ENCODE measurements at regions not wholly inside any gene's neighbourhood (a gene's known extent, or its start where the extent isn't known, plus 50 kb on each side); places are given as distances from the start of the nearest gene placed in this dataset.
"Not testable (repeated sequence)": the region's sequence is repeated elsewhere in the genome, so short reads cannot be mapped to it uniquely, and the experiment has no call there.

GRCh38 chr5:39624890-39625289, 200.1 kb upstream of the DAB2 start:
- FAIRE-seq (no peak), DNase-seq (ENCODE audit: low spot score) (no peak)

DNA sequence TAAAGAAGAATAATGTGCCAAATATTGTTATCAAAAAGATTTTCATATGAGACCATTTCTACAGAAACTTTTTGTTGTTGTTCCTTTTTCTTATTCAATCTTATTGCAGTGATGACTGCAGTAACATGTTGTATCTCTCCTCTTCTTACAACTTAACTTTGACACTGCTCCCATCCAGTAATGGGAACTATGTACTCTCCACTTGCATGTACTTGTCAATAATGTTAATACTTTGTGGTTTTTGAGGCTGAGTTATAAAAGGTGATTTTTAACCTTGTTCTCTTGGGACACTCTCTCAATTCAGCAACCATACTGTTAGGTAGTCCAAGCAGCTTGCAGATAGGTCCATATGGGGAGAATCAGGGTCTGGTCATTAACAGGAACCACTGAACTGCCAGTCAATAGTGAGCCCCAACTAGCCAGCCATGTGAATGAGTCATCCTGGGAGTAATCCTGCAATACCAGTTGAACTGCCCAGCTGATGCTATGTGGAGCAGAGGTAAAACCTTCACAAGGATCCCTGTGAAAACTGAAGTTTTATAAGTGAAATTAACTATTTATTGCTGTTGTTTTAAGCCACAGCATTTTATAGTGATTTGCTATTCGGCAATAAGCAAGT, 199.6 kb upstream of the DAB2 start:
- FAIRE-seq: peak; percentile 93
- DNase-seq (ENCODE audit: low spot score): peak; percentile 62

DNA sequence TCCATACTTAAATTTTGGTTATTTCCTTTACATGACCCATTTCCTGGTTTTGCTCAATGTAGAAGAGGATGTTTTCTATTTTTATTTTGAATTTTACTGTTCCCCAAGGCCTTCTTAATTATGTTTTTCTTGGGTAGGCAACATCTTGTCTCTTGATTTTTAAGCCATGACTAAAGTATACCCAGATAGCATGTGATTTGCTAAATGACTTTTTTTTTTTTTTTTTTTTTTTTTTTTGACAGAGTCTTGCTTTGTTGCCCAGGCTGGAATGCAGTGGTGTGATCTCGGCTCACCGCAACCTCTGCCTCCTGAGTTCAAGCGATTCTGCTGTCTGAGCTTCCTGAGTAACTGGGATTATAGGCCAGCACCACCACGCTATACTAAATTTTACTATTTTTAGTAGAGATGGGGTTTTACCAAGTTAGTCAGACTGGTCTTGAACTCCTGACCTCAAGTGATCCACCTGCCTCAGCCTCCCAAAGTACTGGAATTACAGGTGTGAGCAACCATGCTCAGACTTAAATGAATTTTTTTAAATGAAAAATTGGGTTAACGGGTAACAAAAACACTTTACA, 198.6 kb upstream of the DAB2 start:
- FAIRE-seq: no peak

DNA sequence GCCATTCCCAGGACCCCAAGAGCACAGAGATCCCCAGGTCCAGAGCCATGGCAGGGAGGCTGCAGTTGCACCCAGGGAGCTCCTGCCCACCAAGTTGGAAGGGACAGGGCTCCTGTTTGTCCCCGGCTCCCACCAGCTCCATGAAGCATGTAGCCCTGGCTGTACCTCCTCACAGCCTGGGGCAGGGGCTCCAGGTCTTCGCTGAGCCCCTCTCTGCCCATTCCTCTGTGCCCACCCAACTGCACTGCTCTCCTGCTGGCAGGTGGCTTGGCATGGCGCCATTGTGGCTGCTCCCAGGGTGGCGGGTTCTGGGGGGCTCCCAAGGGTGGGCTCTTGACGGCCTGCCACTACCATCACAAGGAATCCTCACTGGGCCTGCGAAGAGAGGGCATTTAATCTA, 197.5 kb upstream of the DAB2 start:
- FAIRE-seq (no peak), DNase-seq (ENCODE audit: low spot score) (no peak)

More for the DNA sequence above, 198.6 kb upstream of the DAB2 start:
- DNase-seq (ENCODE audit: low spot score): peak; percentile 53

DNA sequence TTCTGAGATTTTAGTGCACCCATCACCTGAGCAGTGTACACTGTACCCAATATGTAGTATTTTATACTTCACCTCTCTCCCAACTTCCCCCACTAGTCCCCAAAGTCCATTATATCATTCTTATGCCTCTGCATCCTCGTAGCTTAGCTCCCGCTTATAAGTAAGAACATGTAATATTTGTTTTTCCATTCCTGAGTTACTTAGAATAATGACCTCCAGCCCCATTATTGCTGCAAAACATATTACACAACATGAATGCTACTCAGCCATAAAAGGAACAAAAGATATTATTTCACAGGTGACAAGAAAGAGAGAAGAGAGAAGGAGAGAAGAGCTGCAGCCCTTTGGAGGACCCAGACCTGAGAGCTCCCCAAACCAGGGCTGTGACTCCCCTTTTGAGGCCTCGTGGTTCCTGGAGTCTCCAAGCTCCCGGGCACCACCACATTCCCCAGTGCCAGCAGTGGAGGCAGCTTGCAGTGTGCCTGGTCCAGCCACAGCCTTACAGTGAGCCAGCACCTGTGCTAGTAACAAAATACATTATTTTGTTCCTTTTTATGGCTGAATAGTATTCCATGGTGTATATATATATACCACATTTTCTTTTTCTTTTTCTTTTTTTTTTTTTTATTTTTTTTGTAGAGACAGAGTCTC, 194.5 kb upstream of the DAB2 start:
- no peak for FAIRE-seq
- no peak for DNase-seq (ENCODE audit: low spot score)

- FAIRE-seq (no peak), DNase-seq (ENCODE audit: low spot score) (no peak)
Measured at GRCh38 chr5:39618391-39618790, 193.6 kb upstream of the DAB2 start.

- FAIRE-seq: no peak
- DNase-seq (ENCODE audit: low spot score): no peak
Measured at GRCh38 chr5:39616131-39616530, 191.4 kb upstream of the DAB2 start.

DNA sequence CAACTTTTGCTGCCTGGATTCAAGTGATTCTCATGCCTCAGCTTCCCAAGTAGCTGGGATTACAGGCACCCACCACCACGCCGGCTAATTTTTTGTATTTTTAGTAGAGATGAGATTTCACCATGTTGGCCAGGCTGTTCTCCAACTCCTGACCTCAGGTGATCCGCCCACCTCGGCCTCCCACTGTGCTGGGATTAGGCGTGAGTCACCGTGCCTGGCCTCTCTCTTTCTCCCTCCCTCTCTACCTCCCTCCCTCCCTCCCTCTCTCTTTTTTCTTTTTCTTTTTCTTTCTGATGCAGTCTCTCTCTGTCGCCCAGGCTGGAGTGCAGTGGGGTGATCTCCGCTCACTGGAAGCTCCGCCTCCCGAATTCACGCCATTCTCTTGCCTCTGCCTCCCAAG, 186.3 kb upstream of the DAB2 start:
- not testable (repeated sequence) for FAIRE-seq; DNase-seq (ENCODE audit: low spot score)

DNA sequence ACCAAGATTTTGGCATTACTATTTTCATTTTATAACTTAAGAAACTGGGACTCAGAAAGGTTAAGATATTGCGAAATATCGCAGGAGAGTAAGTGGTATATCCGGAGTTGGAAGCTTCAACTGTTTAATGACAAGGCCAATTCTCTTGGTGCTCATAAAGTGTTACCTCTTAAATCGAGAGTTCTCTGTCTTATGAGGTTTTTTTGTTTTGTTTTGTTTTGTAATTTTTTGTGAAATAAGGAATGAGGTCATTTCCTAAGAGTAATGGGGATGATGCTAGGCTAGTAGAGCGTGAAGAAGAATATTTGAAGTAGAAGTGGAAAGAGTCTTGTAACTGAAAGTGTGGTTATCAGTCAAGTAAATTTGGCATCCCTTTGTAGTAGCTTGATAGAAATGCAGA, 183.2 kb upstream of the DAB2 start:
- FAIRE-seq (peak; percentile 89), DNase-seq (ENCODE audit: low spot score) (peak; percentile 70)

- FAIRE-seq (no peak), DNase-seq (ENCODE audit: low spot score) (no peak)
Measured at GRCh38 chr5:39606591-39606990, 181.8 kb upstream of the DAB2 start.

- DNase-seq (ENCODE audit: low spot score): peak; percentile 53
- FAIRE-seq: peak; percentile 84
Measured at GRCh38 chr5:39605588-39606575, 181.1 kb upstream of the DAB2 start.

- FAIRE-seq (no peak), DNase-seq (ENCODE audit: low spot score) (no peak)
Measured at GRCh38 chr5:39605145-39605544, 180.4 kb upstream of the DAB2 start.

DNA sequence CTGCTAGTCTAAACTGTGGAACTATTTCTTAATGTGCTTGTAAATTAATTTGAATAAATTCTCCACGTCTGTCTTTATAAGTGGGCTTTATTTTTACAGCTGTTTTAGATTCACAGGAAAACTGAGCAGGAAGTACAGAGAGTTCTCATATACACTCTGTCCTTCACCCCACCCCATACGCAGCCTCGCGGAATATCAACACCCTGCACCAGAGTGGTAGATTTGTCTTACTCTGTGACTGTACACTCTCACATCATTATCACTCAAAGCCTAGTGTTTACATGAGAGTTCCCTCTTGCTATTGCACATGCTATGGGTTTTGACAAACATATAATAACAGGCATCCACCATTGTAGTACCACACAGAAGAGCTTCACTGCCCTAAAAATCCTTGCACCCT, 179.7 kb upstream of the DAB2 start:
- FAIRE-seq (no peak), DNase-seq (ENCODE audit: low spot score) (no peak)

DNA sequence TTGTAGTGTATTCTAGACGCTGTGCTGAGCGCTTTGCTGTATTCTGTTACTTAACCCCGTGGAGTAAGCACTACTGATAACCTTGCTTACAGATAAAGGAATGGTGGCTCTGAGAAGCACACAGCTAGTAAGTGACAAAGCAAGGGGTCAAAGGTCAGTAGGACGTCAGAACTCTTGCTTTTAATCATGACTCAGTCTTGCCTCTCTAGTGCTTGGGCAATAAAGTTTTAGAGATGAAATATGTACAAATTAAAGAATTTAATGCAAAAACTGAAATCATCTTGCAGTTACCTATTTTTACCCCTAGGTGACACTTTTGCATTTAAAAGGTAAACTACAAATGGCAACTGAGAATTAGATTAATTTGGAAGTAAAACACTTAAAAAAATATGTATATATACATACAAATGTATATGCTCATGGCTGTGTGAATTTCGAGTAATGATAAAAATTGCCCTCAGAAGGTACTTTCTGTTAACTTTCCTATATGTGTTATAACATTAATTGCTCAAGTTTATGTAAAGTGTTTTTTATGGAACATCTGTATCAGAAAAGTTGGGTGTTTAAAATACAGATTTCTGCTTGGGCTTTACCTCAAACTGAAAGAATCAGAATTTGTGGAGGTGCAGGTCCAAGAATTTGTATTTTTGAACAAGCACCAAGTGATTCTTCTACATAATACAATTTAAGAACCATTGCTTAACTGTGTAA, 175.1 kb upstream of the DAB2 start:
- peak; percentile 42 for DNase-seq (ENCODE audit: low spot score)
- peak; percentile 92 for FAIRE-seq

- FAIRE-seq (no peak), DNase-seq (ENCODE audit: low spot score) (no peak)
Measured at GRCh38 chr5:39598661-39599248, 174.0 kb upstream of the DAB2 start.

DNA sequence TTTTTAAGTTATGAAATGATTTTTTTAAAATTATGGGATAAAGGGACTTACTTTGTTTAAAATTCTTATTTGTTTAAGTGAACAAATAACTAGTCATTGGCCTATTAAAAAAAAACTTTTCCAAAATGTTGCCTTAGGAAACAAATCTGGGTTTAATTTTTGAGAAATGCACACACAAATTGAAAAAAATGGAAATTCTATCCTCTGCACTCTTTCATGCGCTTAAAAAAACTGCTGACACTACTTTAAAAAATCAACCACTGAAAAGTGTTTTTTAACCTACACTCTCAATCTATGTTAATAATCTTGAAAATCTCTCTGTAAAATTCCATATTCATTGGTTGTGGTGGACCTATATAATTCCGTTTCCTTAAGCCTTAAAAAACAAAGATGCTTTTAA, 163.4 kb upstream of the DAB2 start:
- FAIRE-seq: peak; percentile 8
- DNase-seq (ENCODE audit: low spot score): no peak

- no peak for FAIRE-seq
- DNase-seq (ENCODE audit: low spot score): no peak
Measured at GRCh38 chr5:39587675-39588074, 162.9 kb upstream of the DAB2 start.

DNA sequence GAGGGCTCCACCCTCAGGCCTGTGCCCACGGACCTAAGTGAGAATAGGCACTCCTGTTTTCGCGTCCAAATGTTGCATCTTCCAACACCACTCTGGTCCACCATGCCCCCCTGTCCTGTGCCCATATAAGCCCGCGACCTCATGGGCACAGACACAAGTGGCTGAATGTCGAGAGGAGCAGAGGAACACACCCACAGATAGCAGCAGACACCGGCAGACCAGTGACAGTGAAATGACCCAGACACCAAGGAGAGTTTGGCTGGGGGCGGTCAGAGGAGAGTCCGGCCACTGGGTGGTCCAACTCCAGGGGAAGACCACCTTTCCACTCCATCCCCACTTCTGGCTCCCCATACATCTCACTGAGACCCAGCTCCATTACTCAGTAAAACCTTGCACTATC, 161.4 kb upstream of the DAB2 start:
- FAIRE-seq: no peak
- DNase-seq (ENCODE audit: low spot score): no peak

GRCh38 chr5:39584927-39585326, 160.1 kb upstream of the DAB2 start:
- peak; percentile 36 for DNase-seq (ENCODE audit: low spot score)

DNA sequence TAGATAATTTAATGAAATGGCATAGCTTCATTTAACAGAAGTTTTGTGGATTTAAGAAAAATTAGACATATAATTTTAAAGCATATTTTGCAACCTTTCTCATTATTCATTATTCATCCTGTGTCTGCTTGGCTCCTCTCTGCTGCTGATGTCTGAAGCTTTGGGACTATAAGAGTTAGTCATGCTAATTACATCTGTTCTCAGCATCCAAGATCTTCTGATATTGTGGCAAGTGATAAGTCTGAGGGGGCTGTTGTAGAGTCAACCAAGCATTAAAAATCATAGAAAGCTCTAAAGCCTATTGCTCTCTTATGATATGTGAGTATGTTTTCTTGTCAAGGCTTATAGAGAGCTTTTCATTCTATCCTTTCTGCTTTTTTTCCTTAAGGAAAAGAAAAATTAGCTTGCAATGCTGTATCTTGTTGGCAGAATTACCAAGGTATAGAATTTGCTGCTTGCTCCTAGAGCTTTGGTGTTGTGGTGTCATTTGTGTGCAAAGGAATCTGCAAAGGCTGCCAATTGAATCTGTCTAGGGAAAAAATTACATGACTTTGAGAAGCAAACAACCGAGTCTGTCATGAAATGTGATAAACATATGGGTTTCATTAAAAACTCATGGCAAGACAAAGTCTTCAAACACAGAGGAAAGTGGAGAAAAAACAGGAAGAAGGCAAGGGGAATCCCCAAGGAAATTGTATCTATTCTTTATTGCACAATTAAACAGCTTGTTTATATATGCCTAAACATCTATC, 156.1 kb upstream of the DAB2 start:
- FAIRE-seq (peak; percentile 64), DNase-seq (ENCODE audit: low spot score) (peak; percentile 27)

More at GRCh38 chr5:39584927-39585326, 160.1 kb upstream of the DAB2 start:
- no peak for FAIRE-seq

Data from RCC 7860 (cell line).